22Rv1 (cell line): ENCODE measurements at regions not wholly inside any gene's neighbourhood (a gene's known extent, or its start where the extent isn't known, plus 50 kb on each side); places are given as distances from the start of the nearest gene placed in this dataset.

Source experiments
- H3K27ac ChIP-seq: fragments of 450-650 bp; 2 replicates; pipeline ENCODE4 v1.5.1; 2017
- CTCF ChIP-seq: fragments of 450-650 bp; IDR thresholded peaks from 2 replicates; pipeline ENCODE4 v1.5.1; 2017; ENCODE audit warnings: mild to moderate bottlenecking
- ZFX ChIP-seq: fragments of 450-650 bp; IDR thresholded peaks from 2 replicates; pipeline ENCODE4 v1.6.1; 2017; ENCODE audit warnings: antibody characterized with exemption, borderline replicate concordance

GRCh38 chr16:6300523-6300922, 1032.1 kb upstream of the RBFOX1 start:
- TF ChIP-seq CTCF (no peak), ZFX (no peak)
- H3K27ac ChIP-seq: no peak overlapping the region

GRCh38 chr16:6297666-6298410, 1034.8 kb upstream of the RBFOX1 start:
- no peak overlapping the region for H3K27ac ChIP-seq
- TF ChIP-seq ZFX: no peak
- no peak for TF ChIP-seq CTCF

- no peak for TF ChIP-seq ZFX
- TF ChIP-seq CTCF: no peak
- no peak overlapping the region for H3K27ac ChIP-seq
These were observed 1046.5 kb upstream of the RBFOX1 start for GRCh38 chr16:6286176-6286575.

GRCh38 chr16:6284731-6285130, 1047.9 kb upstream of the RBFOX1 start:
- no peak overlapping the region for H3K27ac ChIP-seq
- TF ChIP-seq CTCF: no peak
- TF ChIP-seq ZFX: no peak

GRCh38 chr16:6281994-6282393, 1050.7 kb upstream of the RBFOX1 start:
- no peak overlapping the region for H3K27ac ChIP-seq
- TF ChIP-seq CTCF: no peak
- TF ChIP-seq ZFX: no peak

GRCh38 chr16:6281274-6281673, 1051.4 kb upstream of the RBFOX1 start:
- TF ChIP-seq CTCF (no peak), ZFX (no peak)
- H3K27ac ChIP-seq: no peak overlapping the region

GRCh38 chr16:6280055-6280454, 1052.6 kb upstream of the RBFOX1 start:
- TF ChIP-seq ZFX: no peak
- TF ChIP-seq CTCF: no peak
- H3K27ac ChIP-seq: no peak overlapping the region
